ENCODE measurements at regions not wholly inside any gene's neighbourhood (a gene's known extent, or its start where the extent isn't known, plus 50 kb on each side); places are given as distances from the start of the nearest gene placed in this dataset.

GRCh38 chr1:91601554-91602376 lies 101.1 kb downstream of the CDC7 start:
- H3K9ac ChIP-seq (ENCODE audit: low read length) = no peak overlapping the region
- H3K4me2 ChIP-seq (replicated peaks; ENCODE audit: low read depth, low read length, poor library complexity, severe bottlenecking) = no peak overlapping the region
- H3K4me1 ChIP-seq (ENCODE audit: control insufficient read depth in 2 of 2, insufficient read depth in 2 of 2, low read length in 2 of 2) = no peaks in the 10 kb centered on the region
- no peak overlapping the region for H2AFZ ChIP-seq (ENCODE audit: insufficient read depth, low read depth, low read length, poor library complexity, severe bottlenecking)
- Mint-ChIP-seq H3K4me3 (no peak overlapping the region), H3K4me1 (peaks cover 4% of the 10 kb centered on the region), H3K27me3 (peaks cover 15% of the 10 kb centered on the region), H3K27ac (no peak overlapping the region), H3K9me3 (ENCODE audit: insufficient read depth) (no peaks in the 10 kb centered on the region)
- H3K27ac ChIP-seq (ENCODE audit: low read length in 2 of 2) = no peak overlapping the region
- no peak overlapping the region for H3K4me3 ChIP-seq (ENCODE audit: control extremely low read depth in 1 of 5, extremely low read depth in 1 of 5, insufficient read depth in 1 of 5, low read depth in 2 of 5, low read length in 4 of 5)
- no peaks in the 10 kb centered on the region for H3K27me3 ChIP-seq (replicated peaks in 1 of 4; ENCODE audit: control extremely low read depth in 1 of 4, control insufficient read depth in 3 of 4, insufficient read depth in 4 of 4, low read length in 3 of 4)
- ChIA-PET POLR2A (no interaction called here), CTCF (no interaction called here)
- no peak for DNase-seq
- no peak for TF ChIP-seq CTCF (IDR thresholded peaks at IDR 0.05)
- no peak for TF ChIP-seq EZH2 (IDR thresholded peaks at IDR 0.05; ENCODE audit: borderline replicate concordance, insufficient read depth, low read depth, low read length, poor library complexity, severe bottlenecking)
- H3K79me2 ChIP-seq (ENCODE audit: control insufficient read depth, insufficient read depth, low read length) = no peaks in the 10 kb centered on the region
- no peaks in the 10 kb centered on the region for H3K36me3 ChIP-seq (replicated peaks in 1 of 2; ENCODE audit: control extremely low read depth in 1 of 2, control insufficient read depth in 1 of 2, extremely low read depth in 1 of 2, insufficient read depth in 2 of 2, low read length in 1 of 2)
- no peaks in the 10 kb centered on the region for H4K20me1 ChIP-seq (ENCODE audit: control insufficient read depth, insufficient read depth, low read length, poor library complexity, severe bottlenecking)
- no peak for ATAC-seq (ENCODE audit: low read depth)
- H3K9me3 ChIP-seq (ENCODE audit: control extremely low read depth in 1 of 3, control insufficient read depth in 2 of 3, insufficient read depth in 1 of 3, low read length in 2 of 3) = peaks cover 0 to 3% (median 0%) of the 10 kb centered on the region in 3 donors
- intact Hi-C loops (cut with micrococcal nuclease) = no loop called here
- 71% methylated on average over 8 of the region's 12 CpGs for WGBS (ENCODE audit: insufficient coverage)

GRCh38 chr1:91603409-91603808 lies 102.8 kb downstream of the CDC7 start:
- DNase-seq (no peak), ATAC-seq (ENCODE audit: low read depth) (no peak)
- H4K20me1 ChIP-seq (ENCODE audit: control insufficient read depth, insufficient read depth, low read length, poor library complexity, severe bottlenecking) = no peaks in the 10 kb centered on the region
- H3K36me3 ChIP-seq (replicated peaks in 1 of 2; ENCODE audit: control extremely low read depth in 1 of 2, control insufficient read depth in 1 of 2, extremely low read depth in 1 of 2, insufficient read depth in 2 of 2, low read length in 1 of 2) = no peaks in the 10 kb centered on the region
- H3K9ac ChIP-seq (ENCODE audit: low read length) = no peak overlapping the region
- Mint-ChIP-seq H3K4me1 (peaks cover 4% of the 10 kb centered on the region), H3K27me3 (peaks cover 15% of the 10 kb centered on the region), H3K27ac (no peak overlapping the region), H3K9me3 (ENCODE audit: insufficient read depth) (no peaks in the 10 kb centered on the region), H3K4me3 (no peak overlapping the region)
- no peaks in the 10 kb centered on the region for H3K4me1 ChIP-seq (ENCODE audit: control insufficient read depth in 2 of 2, insufficient read depth in 2 of 2, low read length in 2 of 2)
- intact Hi-C loops (cut with micrococcal nuclease) = no loop called here
- TF ChIP-seq CTCF (IDR thresholded peaks at IDR 0.05) (no peak), EZH2 (IDR thresholded peaks at IDR 0.05; ENCODE audit: borderline replicate concordance, insufficient read depth, low read depth, low read length, poor library complexity, severe bottlenecking) (no peak)
- H3K79me2 ChIP-seq (ENCODE audit: control insufficient read depth, insufficient read depth, low read length) = no peaks in the 10 kb centered on the region
- WGBS (ENCODE audit: insufficient coverage) = 62% methylated on average over 4 of the region's 4 CpGs
- H3K4me3 ChIP-seq (ENCODE audit: control extremely low read depth in 1 of 5, extremely low read depth in 1 of 5, insufficient read depth in 1 of 5, low read depth in 2 of 5, low read length in 4 of 5) = no peak overlapping the region
- H3K27me3 ChIP-seq (replicated peaks in 1 of 4; ENCODE audit: control extremely low read depth in 1 of 4, control insufficient read depth in 3 of 4, insufficient read depth in 4 of 4, low read length in 3 of 4) = no peaks in the 10 kb centered on the region
- no peak overlapping the region for H3K27ac ChIP-seq (ENCODE audit: low read length in 2 of 2)
- ChIA-PET POLR2A (no interaction called here), CTCF (no interaction called here)
- no peak overlapping the region for H2AFZ ChIP-seq (ENCODE audit: insufficient read depth, low read depth, low read length, poor library complexity, severe bottlenecking)
- no peak overlapping the region for H3K4me2 ChIP-seq (replicated peaks; ENCODE audit: low read depth, low read length, poor library complexity, severe bottlenecking)
- peaks cover 0 to 3% (median 0%) of the 10 kb centered on the region in 3 donors for H3K9me3 ChIP-seq (ENCODE audit: control extremely low read depth in 1 of 3, control insufficient read depth in 2 of 3, insufficient read depth in 1 of 3, low read length in 2 of 3)
